PC-3 (cell line): ENCODE measurements at regions not wholly inside any gene's neighbourhood (a gene's known extent, or its start where the extent isn't known, plus 50 kb on each side); places are given as distances from the start of the nearest gene placed in this dataset.

Source experiments
- CTCF ChIP-seq: fragments of 300-600 bp; sonication (generic); conservative IDR thresholded peaks from 2 replicates; pipeline ENCODE4 v1.5.1; 2017; ENCODE audit warnings: antibody characterized with exemption, low read depth, mild to moderate bottlenecking, low read length
- EZH2 ChIP-seq: fragments of 300-600 bp; sonication (generic); IDR thresholded peaks from one replicate; pipeline ENCODE4 v1.6.1; 2017; ENCODE audit warnings: antibody characterized with exemption, mild to moderate bottlenecking, low read length; ENCODE audit not compliant: unreplicated experiment
- EZH2phosphoT487 ChIP-seq: fragments of 300-600 bp; sonication (generic); IDR thresholded peaks from 2 replicates; pipeline ENCODE4 v1.6.1; 2018; ENCODE audit warnings: mild to moderate bottlenecking, antibody characterized with exemption, low read length, borderline replicate concordance

- TF ChIP-seq CTCF (peak; percentile 32; the same call in 1 of the 2 replicates), EZH2 (no peak), EZH2phosphoT487 (no peak)
Observed at GRCh38 chr11:116357784-116358544, 414.8 kb downstream of the BUD13 start.
